ENCODE measurements at regions not wholly inside any gene's neighbourhood (a gene's known extent, or its start where the extent isn't known, plus 50 kb on each side); places are given as distances from the start of the nearest gene placed in this dataset.

GRCh38 chr2:163462993-163463392 lies 272.8 kb downstream of the FIGN start:
- TF ChIP-seq, protein P1, sequence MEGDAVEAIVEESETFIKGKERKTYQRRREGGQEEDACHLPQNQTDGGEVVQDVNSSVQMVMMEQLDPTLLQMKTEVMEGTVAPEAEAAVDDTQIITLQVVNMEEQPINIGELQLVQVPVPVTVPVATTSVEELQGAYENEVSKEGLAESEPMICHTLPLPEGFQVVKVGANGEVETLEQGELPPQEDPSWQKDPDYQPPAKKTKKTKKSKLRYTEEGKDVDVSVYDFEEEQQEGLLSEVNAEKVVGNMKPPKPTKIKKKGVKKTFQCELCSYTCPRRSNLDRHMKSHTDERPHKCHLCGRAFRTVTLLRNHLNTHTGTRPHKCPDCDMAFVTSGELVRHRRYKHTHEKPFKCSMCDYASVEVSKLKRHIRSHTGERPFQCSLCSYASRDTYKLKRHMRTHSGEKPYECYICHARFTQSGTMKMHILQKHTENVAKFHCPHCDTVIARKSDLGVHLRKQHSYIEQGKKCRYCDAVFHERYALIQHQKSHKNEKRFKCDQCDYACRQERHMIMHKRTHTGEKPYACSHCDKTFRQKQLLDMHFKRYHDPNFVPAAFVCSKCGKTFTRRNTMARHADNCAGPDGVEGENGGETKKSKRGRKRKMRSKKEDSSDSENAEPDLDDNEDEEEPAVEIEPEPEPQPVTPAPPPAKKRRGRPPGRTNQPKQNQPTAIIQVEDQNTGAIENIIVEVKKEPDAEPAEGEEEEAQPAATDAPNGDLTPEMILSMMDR (IDR thresholded peaks at IDR 0.05; ENCODE audit: low read length, missing control alignments) = no peak
- no peak overlapping the region for H3K4me3 ChIP-seq (replicated peaks; ENCODE audit: low read depth, low read length)

GRCh38 chr2:163459986-163460385 lies 275.8 kb downstream of the FIGN start:
- H3K4me3 ChIP-seq (replicated peaks; ENCODE audit: low read depth, low read length) = no peak overlapping the region
- TF ChIP-seq, protein P1 (IDR thresholded peaks at IDR 0.05; ENCODE audit: low read length, missing control alignments) = no peak
- no peak for DNase-seq (ENCODE audit: low read depth)

More at GRCh38 chr2:163462993-163463392, 272.8 kb downstream of the FIGN start:
- no peak for DNase-seq (ENCODE audit: low read depth)

DNA sequence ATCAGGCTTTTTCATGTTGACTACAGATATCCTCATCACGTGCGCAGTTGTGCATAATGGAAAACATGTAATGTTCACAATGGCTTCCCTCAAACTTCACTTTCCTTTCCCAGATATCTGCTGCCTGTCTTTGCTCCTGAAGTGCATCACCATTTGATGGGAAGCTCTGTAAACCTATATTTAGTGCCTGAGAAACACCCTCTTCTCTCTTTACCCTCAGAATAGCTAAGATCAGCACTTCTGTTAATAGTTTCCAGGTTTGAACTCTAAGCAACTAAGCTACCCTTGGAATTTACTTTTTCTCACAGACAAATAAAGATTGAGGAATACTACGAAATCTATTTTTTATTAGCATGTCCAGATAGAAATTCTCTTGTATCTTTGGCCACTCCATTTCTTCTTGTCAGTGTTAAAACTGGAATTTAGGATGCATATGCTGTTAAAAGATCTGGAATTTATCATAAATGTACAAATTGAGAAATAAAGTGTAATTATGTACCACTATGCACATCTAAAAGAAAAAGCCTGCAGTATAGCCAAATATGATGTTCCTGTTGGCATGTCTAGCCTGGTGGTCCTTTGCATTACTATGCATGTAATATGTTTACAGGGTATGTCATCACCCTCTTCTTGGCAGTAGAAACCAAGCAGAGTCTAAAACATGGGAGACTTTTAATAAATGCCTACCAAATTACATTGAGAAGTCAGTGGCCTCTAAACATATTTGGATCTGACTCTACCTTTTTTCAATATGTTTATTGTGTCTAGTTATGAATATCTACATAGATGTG lies 278.7 kb downstream of the FIGN start:
- TF ChIP-seq, protein P1 (IDR thresholded peaks at IDR 0.05; ENCODE audit: low read length, missing control alignments) = no peak
- H3K4me3 ChIP-seq (replicated peaks; ENCODE audit: low read depth, low read length) = no peak overlapping the region
- DNase-seq (ENCODE audit: low read depth) = no peak

GRCh38 chr2:163455815-163456214 lies 280.0 kb downstream of the FIGN start:
- no peak overlapping the region for H3K4me3 ChIP-seq (replicated peaks; ENCODE audit: low read depth, low read length)
- DNase-seq (ENCODE audit: low read depth) = no peak
- TF ChIP-seq, protein P1 (IDR thresholded peaks at IDR 0.05; ENCODE audit: low read length, missing control alignments) = no peak

GRCh38 chr2:163453920-163454319 lies 281.9 kb downstream of the FIGN start:
- peak; percentile 3 for DNase-seq (ENCODE audit: low read depth)
- TF ChIP-seq, protein P1 (IDR thresholded peaks at IDR 0.05; ENCODE audit: low read length, missing control alignments) = no peak
- H3K4me3 ChIP-seq (replicated peaks; ENCODE audit: low read depth, low read length) = no peak overlapping the region

DNA sequence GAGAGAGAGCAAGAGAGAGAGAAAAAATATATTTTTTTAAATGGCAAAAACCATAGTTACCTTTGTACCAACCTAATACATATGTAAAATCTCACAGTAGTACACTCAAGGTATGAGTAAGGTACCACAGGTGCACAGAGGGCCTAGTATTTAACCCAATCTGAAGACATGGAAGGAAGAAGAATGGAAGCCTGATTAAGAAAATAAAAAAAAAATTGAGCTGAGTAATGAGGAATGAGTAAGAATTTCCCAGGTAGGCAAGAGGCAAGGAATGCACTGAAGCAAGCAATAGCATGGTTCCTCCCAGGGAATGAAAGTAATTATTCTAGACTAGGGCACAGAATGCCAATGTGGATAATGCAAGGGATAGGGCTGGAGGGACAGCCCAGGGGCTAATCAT lies 294.2 kb downstream of the FIGN start:
- no peak for DNase-seq (ENCODE audit: low read depth)
- H3K4me3 ChIP-seq (replicated peaks; ENCODE audit: low read depth, low read length) = no peak overlapping the region
- TF ChIP-seq, protein P1 (IDR thresholded peaks at IDR 0.05; ENCODE audit: low read length, missing control alignments) = no peak

- TF ChIP-seq, protein P1 (IDR thresholded peaks at IDR 0.05; ENCODE audit: low read length, missing control alignments) = no peak
- DNase-seq (ENCODE audit: low read depth) = no peak
- H3K4me3 ChIP-seq (replicated peaks; ENCODE audit: low read depth, low read length) = no peak overlapping the region
Measured at GRCh38 chr2:163436963-163437362, 298.8 kb downstream of the FIGN start.
